ENCODE measurements at regions not wholly inside any gene's neighbourhood (a gene's known extent, or its start where the extent isn't known, plus 50 kb on each side); places are given as distances from the start of the nearest gene placed in this dataset.
A peak's percentile ranks its signal among the peaks of the same experiment; 100 is the strongest.

DNA sequence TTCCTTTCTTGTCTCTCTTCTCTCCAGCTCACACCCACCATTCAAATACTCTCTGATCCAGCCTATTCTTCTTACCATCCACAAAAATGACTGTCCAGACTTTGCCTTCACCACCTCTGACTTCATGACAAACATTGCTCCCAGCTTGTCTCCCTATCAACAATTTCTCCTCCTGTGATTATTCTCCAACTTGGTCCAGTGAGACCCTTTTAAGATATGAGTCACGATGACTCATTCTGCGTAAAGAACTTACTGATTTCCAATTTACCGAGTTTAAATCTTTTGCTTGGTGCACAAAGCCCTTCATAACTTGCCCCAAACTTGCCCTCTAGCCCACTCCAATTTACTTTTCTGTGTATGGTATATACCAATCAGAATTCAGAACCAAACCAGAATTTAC is 833.2 kb downstream of the MAFB start (continued):
- TF ChIP-seq EZH2 (IDR thresholded peaks at IDR 0.05; ENCODE audit: low read depth, unreplicated experiment) (no peak), NANOG (IDR thresholded peaks at IDR 0.05; ENCODE audit: borderline replicate concordance) (no peak), CREB1 (CRISPR knock-in tag; IDR thresholded peaks at IDR 0.05; ENCODE audit: low read depth) (no peak)

DNA sequence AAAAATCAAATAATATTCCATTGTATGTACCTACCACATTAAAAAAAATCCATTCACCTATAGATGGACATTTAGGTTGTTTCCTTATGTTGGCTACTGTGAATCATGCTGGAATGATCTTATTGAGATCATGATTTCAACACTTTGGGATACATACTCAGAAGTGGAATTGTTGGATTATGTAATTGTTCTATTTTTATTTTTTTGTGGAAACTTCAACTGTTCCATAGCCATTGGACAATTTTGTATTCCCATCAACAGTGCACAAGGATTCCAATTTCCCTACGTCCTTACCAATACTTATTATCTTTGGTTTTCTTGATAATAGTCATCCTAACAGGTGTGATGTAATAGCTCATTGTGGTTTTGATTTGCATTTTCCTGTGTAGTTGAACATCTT is 834.0 kb downstream of the MAFB start:
- peaks cover 4% of the 10 kb centered on the region for H3K27me3 Mint-ChIP-seq (ENCODE audit: insufficient read depth, low read depth, poor library complexity)
- Histone ChIP-seq H4K20me1 (replicated peaks; ENCODE audit: insufficient read depth) (no peaks in the 10 kb centered on the region), H3K36me3 (ENCODE audit: insufficient read depth) (no peaks in the 10 kb centered on the region), H3F3A (replicated peaks; ENCODE audit: low read depth) (no peaks in the 10 kb centered on the region), H3K4me3 (no peak overlapping the region), H3K79me2 (replicated peaks; ENCODE audit: insufficient read depth) (no peaks in the 10 kb centered on the region), H3K27ac (ENCODE audit: low read depth) (no peak overlapping the region), H2AFZ (no peak overlapping the region), H3K4me1 (ENCODE audit: insufficient read depth) (no peaks in the 10 kb centered on the region; the same call in 1 of the 2 replicates), H3K27me3 (ENCODE audit: insufficient read depth) (no peaks in the 10 kb centered on the region), H3K4me2 (no peak overlapping the region), H3K9me2 (ENCODE audit: insufficient read depth) (0 out of 2 replicates have a peak, but pooled peaks cover 10% of the 10 kb centered on the region)
- H3K4me1 Mint-ChIP-seq = peaks cover 16% of the 10 kb centered on the region
- no peak overlapping the region for H3K27ac Mint-ChIP-seq
- no peak for ATAC-seq
- TF ChIP-seq, protein P1, sequence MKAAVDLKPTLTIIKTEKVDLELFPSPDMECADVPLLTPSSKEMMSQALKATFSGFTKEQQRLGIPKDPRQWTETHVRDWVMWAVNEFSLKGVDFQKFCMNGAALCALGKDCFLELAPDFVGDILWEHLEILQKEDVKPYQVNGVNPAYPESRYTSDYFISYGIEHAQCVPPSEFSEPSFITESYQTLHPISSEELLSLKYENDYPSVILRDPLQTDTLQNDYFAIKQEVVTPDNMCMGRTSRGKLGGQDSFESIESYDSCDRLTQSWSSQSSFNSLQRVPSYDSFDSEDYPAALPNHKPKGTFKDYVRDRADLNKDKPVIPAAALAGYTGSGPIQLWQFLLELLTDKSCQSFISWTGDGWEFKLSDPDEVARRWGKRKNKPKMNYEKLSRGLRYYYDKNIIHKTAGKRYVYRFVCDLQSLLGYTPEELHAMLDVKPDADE (IDR thresholded peaks at IDR 0.05) = no peak
- TF ChIP-seq JUNB (IDR thresholded peaks at IDR 0.05; ENCODE audit: unreplicated experiment) = no peak
- no peak for TF ChIP-seq CTCF (conservative IDR thresholded peaks at IDR 0.05; ENCODE audit: low read depth in 2 of 2)
- TF ChIP-seq CREB1 (CRISPR knock-in tag; IDR thresholded peaks at IDR 0.05; ENCODE audit: low read depth) = no peak
- TF ChIP-seq POLR2AphosphoS5 (IDR thresholded peaks at IDR 0.05; ENCODE audit: low read depth) = no peak
- H3K36me3 Mint-ChIP-seq (ENCODE audit: low read depth) = no peaks in the 10 kb centered on the region
- H3K9me3 Mint-ChIP-seq = no peaks in the 10 kb centered on the region
- no peak overlapping the region for H3K4me3 Mint-ChIP-seq
- DNase-seq (ENCODE audit: low spot score) = no peak

GRCh38 chr20:39853636-39854035 is 835.4 kb downstream of the MAFB start:
- peak; percentile 88 for ATAC-seq
- H3K79me2 ChIP-seq (replicated peaks; ENCODE audit: insufficient read depth) = no peaks in the 10 kb centered on the region
- no peak overlapping the region for H2AFZ ChIP-seq
- H3K9me3 Mint-ChIP-seq = no peaks in the 10 kb centered on the region
- H3F3A ChIP-seq (replicated peaks; ENCODE audit: low read depth) = no peaks in the 10 kb centered on the region
- no peak overlapping the region for H3K27ac Mint-ChIP-seq
- no peak overlapping the region for H3K27ac ChIP-seq (ENCODE audit: low read depth)
- no peak overlapping the region for H3K4me3 ChIP-seq
- no peak overlapping the region for H3K4me2 ChIP-seq
- H3K36me3 Mint-ChIP-seq (ENCODE audit: low read depth) = no peaks in the 10 kb centered on the region
- peaks cover 4% of the 10 kb centered on the region for H3K27me3 Mint-ChIP-seq (ENCODE audit: insufficient read depth, low read depth, poor library complexity)
- H3K4me1 ChIP-seq (ENCODE audit: insufficient read depth) = no peaks in the 10 kb centered on the region; the same call in 1 of the 2 replicates
- H3K27me3 ChIP-seq (ENCODE audit: insufficient read depth) = no peaks in the 10 kb centered on the region
- H3K9me2 ChIP-seq (ENCODE audit: insufficient read depth) = 0 out of 2 replicates have a peak, but pooled peaks cover 10% of the 10 kb centered on the region
- no peaks in the 10 kb centered on the region for H4K20me1 ChIP-seq (replicated peaks; ENCODE audit: insufficient read depth)
- peak; percentile 11 for DNase-seq (ENCODE audit: low spot score)
- H3K36me3 ChIP-seq (ENCODE audit: insufficient read depth) = no peaks in the 10 kb centered on the region
- no peak overlapping the region; the same call in 2 of the 3 replicates for H3K4me3 Mint-ChIP-seq
- H3K4me1 Mint-ChIP-seq = peaks cover 16% of the 10 kb centered on the region
- TF ChIP-seq NANOG (IDR thresholded peaks at IDR 0.05; ENCODE audit: borderline replicate concordance) (no peak), ZNF114 (CRISPR knock-in tag; IDR thresholded peaks at IDR 0.05) (no peak), CREB1 (CRISPR knock-in tag; IDR thresholded peaks at IDR 0.05; ENCODE audit: low read depth) (no peak), REST (IDR thresholded peaks at IDR 0.05; ENCODE audit: unreplicated experiment) (no peak), EZH2phosphoT487 (IDR thresholded peaks at IDR 0.05; ENCODE audit: unreplicated experiment) (no peak), CTCF (conservative IDR thresholded peaks at IDR 0.05; ENCODE audit: low read depth in 2 of 2) (no peak), EZH2 (IDR thresholded peaks at IDR 0.05; ENCODE audit: low read depth, unreplicated experiment) (no peak)
